Trophoblast cell (in vitro differentiated cells and primary cell): ENCODE measurements at regions not wholly inside any gene's neighbourhood (a gene's known extent, or its start where the extent isn't known, plus 50 kb on each side); places are given as distances from the start of the nearest gene placed in this dataset.
"Not testable (repeated sequence)": the region's sequence is repeated elsewhere in the genome, so short reads cannot be mapped to it uniquely, and the experiment has no call there.

Source experiments
- DNase-seq, 2 donors: peaks; one replicate each; pipeline ENCODE4 v3.0.0-alpha.2; 2016
- H2AFZ ChIP-seq: 2 replicates; pipeline ENCODE4 v1.6.1; 2013; ENCODE audit warnings: low read length, moderate library complexity, mild to moderate bottlenecking; ENCODE audit not compliant: insufficient read depth, poor library complexity
- H2AK5ac ChIP-seq: 2 replicates; pipeline ENCODE4 v1.6.1; 2013; ENCODE audit warnings: mild to moderate bottlenecking, low read length
- H2BK120ac ChIP-seq: 2 replicates; pipeline ENCODE4 v1.6.1; 2013; ENCODE audit warnings: low read length, mild to moderate bottlenecking, moderate library complexity; ENCODE audit not compliant: insufficient read depth, poor library complexity
- H2BK12ac ChIP-seq: 2 replicates; pipeline ENCODE4 v1.6.1; 2013; ENCODE audit warnings: mild to moderate bottlenecking, low read length, moderate library complexity
- H2BK5ac ChIP-seq: 2 replicates; pipeline ENCODE4 v1.6.1; 2013; ENCODE audit warnings: low read length, low read depth, moderate library complexity, mild to moderate bottlenecking; ENCODE audit not compliant: poor library complexity
- H3K14ac ChIP-seq: 2 replicates; pipeline ENCODE4 v1.6.1; 2013; ENCODE audit warnings: mild to moderate bottlenecking, low read length
- H3K18ac ChIP-seq: 2 replicates; pipeline ENCODE4 v1.6.1; 2013; ENCODE audit warnings: mild to moderate bottlenecking, low read length
- H3K23ac ChIP-seq: 2 replicates; pipeline ENCODE4 v1.6.1; 2013; ENCODE audit warnings: low read length
- H3K27ac ChIP-seq: 2 replicates; pipeline ENCODE4 v1.5.1; 2013; ENCODE audit warnings: low read depth, mild to moderate bottlenecking, inconsistent platforms, low read length, moderate library complexity
- H3K27me3 ChIP-seq: 2 replicates; pipeline ENCODE4 v1.6.1; 2013; ENCODE audit warnings: inconsistent platforms, mild to moderate bottlenecking, low read length, moderate library complexity; ENCODE audit not compliant: insufficient read depth
- H3K36me3 ChIP-seq, 2 experiments: 1 replicate in 1 of 2; 2 replicates in 1 of 2; pipeline ENCODE4 v1.6.1; 2013; ENCODE audit warnings: low read length in 2 of 2, mild to moderate bottlenecking in 2 of 2, moderate library complexity in 1 of 2; ENCODE audit not compliant: insufficient read depth in 2 of 2, control insufficient read depth in 1 of 2
- H3K4ac ChIP-seq: 2 replicates; pipeline ENCODE4 v1.6.1; 2013; ENCODE audit warnings: low read depth, mild to moderate bottlenecking, low read length, moderate library complexity
- H3K4me1 ChIP-seq, 2 experiments: 1 replicate in 1 of 2; 2 replicates in 1 of 2; pipeline ENCODE4 v1.6.1; 2013; ENCODE audit warnings: low read length in 2 of 2, mild to moderate bottlenecking in 2 of 2, moderate library complexity in 1 of 2; ENCODE audit not compliant: insufficient read depth in 2 of 2, control insufficient read depth in 1 of 2
- H3K4me2 ChIP-seq: 2 replicates; pipeline ENCODE4 v1.6.1; 2013; ENCODE audit warnings: inconsistent platforms, mild to moderate bottlenecking, low read length, moderate library complexity
- H3K4me3 ChIP-seq: 2 replicates; pipeline ENCODE4 v1.5.1; 2013; ENCODE audit warnings: mild to moderate bottlenecking, low read depth, low read length, inconsistent platforms
- H3K79me1 ChIP-seq: one replicate; pipeline ENCODE4 v1.6.1; 2013; ENCODE audit warnings: low read length
- H3K79me2 ChIP-seq: 2 replicates; pipeline ENCODE4 v1.6.1; 2013; ENCODE audit warnings: low read length, mild to moderate bottlenecking; ENCODE audit not compliant: control insufficient read depth, insufficient read depth, poor library complexity
- H3K9ac ChIP-seq: 2 replicates; pipeline ENCODE4 v1.6.1; 2013; ENCODE audit warnings: mild to moderate bottlenecking, low read length
- H3K9me3 ChIP-seq: 2 replicates; pipeline ENCODE4 v1.6.1; 2013; ENCODE audit warnings: low read depth, mild to moderate bottlenecking, control low read depth, inconsistent platforms, low read length; ENCODE audit not compliant: insufficient read depth
- H4K12ac ChIP-seq: 2 replicates; pipeline ENCODE4 v1.6.1; 2013; ENCODE audit warnings: low read depth, mild to moderate bottlenecking, low read length, moderate library complexity
- H4K8ac ChIP-seq: 2 replicates; pipeline ENCODE4 v1.6.1; 2013; ENCODE audit warnings: low read depth, mild to moderate bottlenecking, low read length, moderate library complexity
- H4K91ac ChIP-seq: one replicate; pipeline ENCODE4 v1.6.1; 2013; ENCODE audit warnings: low read depth, mild to moderate bottlenecking, low read length, moderate library complexity
- WGBS: extraction: QIAGEN DNeasy Blood & Tissue Kit; methylation state at CpG from one replicate; pipeline ENCODE4 v1.1.7; 2013; ENCODE audit warnings: missing lambda C conversion rate; ENCODE audit not compliant: insufficient read length, insufficient coverage; ENCODE audit errors: extremely low coverage; 5-methylcytosine and 5-hydroxymethylcytosine counted together

- H3K4me3 ChIP-seq, H3K9me3 ChIP-seq, H3K14ac ChIP-seq, H2BK12ac ChIP-seq, H3K4me2 ChIP-seq, H3K4ac ChIP-seq, H2AK5ac ChIP-seq, H2BK5ac ChIP-seq, H4K8ac ChIP-seq, H2AFZ ChIP-seq, H3K23ac ChIP-seq, H3K27me3 ChIP-seq, H4K12ac ChIP-seq, H3K9ac ChIP-seq, H3K4me1 ChIP-seq, H3K79me2 ChIP-seq, H3K79me1 ChIP-seq, H3K18ac ChIP-seq, H3K36me3 ChIP-seq: not testable (repeated sequence)
- peak in 1 of 2 donors; percentile 63 for DNase-seq
- Histone ChIP-seq H4K91ac (peak overlapping the region; percentile 45), H3K27ac (peak overlapping the region; percentile 61), H2BK120ac (peak overlapping the region; percentile 88)
- no CpG with 5 or more reads among the region's 9 CpGs for WGBS
Measured at GRCh38 chr2:44106509-44106908, 62.2 kb upstream of the PPM1B start.

GRCh38 chr2:44107086-44107740 is 61.5 kb upstream of the PPM1B start:
- no peaks in the 10 kb centered on the region for H3K36me3 ChIP-seq
- no peak overlapping the region for H2AK5ac ChIP-seq
- H4K8ac ChIP-seq, result peak overlapping the region; percentile 15
- no peak overlapping the region for H2AFZ ChIP-seq
- H3K14ac ChIP-seq, result peak overlapping the region; percentile 49
- no peaks in the 10 kb centered on the region for H3K27me3 ChIP-seq
- no peak overlapping the region for H3K23ac ChIP-seq
- no peak overlapping the region for H4K12ac ChIP-seq
- H2BK5ac ChIP-seq, result peak overlapping the region; percentile 14
- no peak overlapping the region for H2BK12ac ChIP-seq
- H3K27ac ChIP-seq, result peak overlapping the region; percentile 61
- peak in 1 of 2 donors; percentile 55 for DNase-seq
- H3K79me1 ChIP-seq, result peaks cover 3% of the 10 kb centered on the region
- no peak overlapping the region for H3K9ac ChIP-seq
- H3K4me1 ChIP-seq, result no peaks in the 10 kb centered on the region
- H3K4me3 ChIP-seq, result no peak overlapping the region
- no CpG with 5 or more reads among the region's 5 CpGs for WGBS
- peak overlapping the region; percentile 45 for H4K91ac ChIP-seq
- no peak overlapping the region for H3K4ac ChIP-seq
- no peak overlapping the region for H3K18ac ChIP-seq
- no peaks in the 10 kb centered on the region for H3K79me2 ChIP-seq
- peak overlapping the region; percentile 88 for H2BK120ac ChIP-seq
- no peak overlapping the region for H3K4me2 ChIP-seq
- no peaks in the 10 kb centered on the region for H3K9me3 ChIP-seq

GRCh38 chr2:44107974-44108373 is 60.7 kb upstream of the PPM1B start:
- H3K4me3 ChIP-seq, result no peak overlapping the region
- no peak overlapping the region for H2AK5ac ChIP-seq
- no peak overlapping the region for H4K12ac ChIP-seq
- no peak overlapping the region for H2BK120ac ChIP-seq
- H3K4me2 ChIP-seq, result no peak overlapping the region
- H3K27me3 ChIP-seq, result no peaks in the 10 kb centered on the region
- H3K4me1 ChIP-seq, result no peaks in the 10 kb centered on the region
- no peak overlapping the region for H3K4ac ChIP-seq
- no peak overlapping the region for H4K8ac ChIP-seq
- H4K91ac ChIP-seq, result no peak overlapping the region
- peak overlapping the region; percentile 63 for H2BK5ac ChIP-seq
- H3K23ac ChIP-seq, result no peak overlapping the region
- H3K27ac ChIP-seq, result no peak overlapping the region
- no peaks in the 10 kb centered on the region for H3K79me2 ChIP-seq
- no peak overlapping the region for H3K9ac ChIP-seq
- no peak overlapping the region for H2BK12ac ChIP-seq
- H3K36me3 ChIP-seq, result no peaks in the 10 kb centered on the region
- peak in 1 of 2 donors; percentile 24 for DNase-seq
- peaks cover 3% of the 10 kb centered on the region for H3K79me1 ChIP-seq
- WGBS, result no CpG with 5 or more reads among the region's 3 CpGs
- no peak overlapping the region for H3K14ac ChIP-seq
- no peak overlapping the region for H2AFZ ChIP-seq
- H3K18ac ChIP-seq, result no peak overlapping the region
- no peaks in the 10 kb centered on the region for H3K9me3 ChIP-seq

- Histone ChIP-seq H3K27me3 (no peaks in the 10 kb centered on the region), H3K4me3 (no peak overlapping the region)
- no CpG with 5 or more reads among the region's 3 CpGs for WGBS
Measured at GRCh38 chr2:44109166-44109565, 59.5 kb upstream of the PPM1B start.

More at GRCh38 chr2:44109166-44109565, 59.5 kb upstream of the PPM1B start:
- Histone ChIP-seq H3K79me1 (peaks cover 3% of the 10 kb centered on the region), H3K4ac (no peak overlapping the region), H3K36me3 (no peaks in the 10 kb centered on the region), H2BK5ac (no peak overlapping the region), H2BK12ac (no peak overlapping the region), H3K14ac (no peak overlapping the region), H3K23ac (no peak overlapping the region), H2BK120ac (no peak overlapping the region), H2AFZ (no peak overlapping the region), H3K79me2 (no peaks in the 10 kb centered on the region), H3K9ac (no peak overlapping the region), H2AK5ac (no peak overlapping the region), H4K91ac (peak overlapping the region; percentile 45), H3K18ac (no peak overlapping the region), H3K27ac (peak overlapping the region; percentile 45), H4K12ac (no peak overlapping the region), H3K4me1 (no peaks in the 10 kb centered on the region), H3K4me2 (no peak overlapping the region), H4K8ac (no peak overlapping the region), H3K9me3 (no peaks in the 10 kb centered on the region)
- peak in 1 of 2 donors; percentile 69 for DNase-seq
